ENCODE measurements at regions not wholly inside any gene's neighbourhood (a gene's known extent, or its start where the extent isn't known, plus 50 kb on each side); places are given as distances from the start of the nearest gene placed in this dataset.

- POLR2A ChIA-PET = no interaction called here
Measured at GRCh38 chr3:22609139-22609538, 594.0 kb upstream of the UBE2E2 start.

More at GRCh38 chr3:22609139-22609538, 594.0 kb upstream of the UBE2E2 start:
- Histone ChIP-seq H3K4me2 (ENCODE audit: insufficient read depth, low read length) (no peak overlapping the region), H3K4me1 (ENCODE audit: control insufficient read depth, extremely low read depth, insufficient read depth, low read length) (no peaks in the 10 kb centered on the region), H3K9me3 (replicated peaks; ENCODE audit: control insufficient read depth, insufficient read depth, low read length) (no peaks in the 10 kb centered on the region), H3K9me1 (replicated peaks; ENCODE audit: control insufficient read depth, extremely low read depth, insufficient read depth, low read length) (no peaks in the 10 kb centered on the region), H3K27me3 (ENCODE audit: control insufficient read depth in 2 of 2, insufficient read depth in 2 of 2, low read length in 2 of 2) (no peaks in the 10 kb centered on the region), H4K20me1 (replicated peaks; ENCODE audit: control insufficient read depth, extremely low read depth, insufficient read depth, low read length) (no peaks in the 10 kb centered on the region), H3K36me3 (ENCODE audit: control insufficient read depth in 2 of 2, extremely low read depth in 1 of 2, insufficient read depth in 2 of 2, low read length in 2 of 2) (no peaks in the 10 kb centered on the region), H3K79me2 (ENCODE audit: control insufficient read depth, insufficient read depth, low read length) (no peaks in the 10 kb centered on the region), H3K9ac (replicated peaks; ENCODE audit: extremely low read depth, insufficient read depth, low read length) (no peak overlapping the region), H3K27ac (ENCODE audit: insufficient read depth, low read depth, low read length) (no peak overlapping the region), H3K4me3 (replicated peaks in 1 of 3; ENCODE audit: insufficient read depth in 1 of 3, low read depth in 1 of 3, low read length in 3 of 3) (no peak overlapping the region), H2AFZ (ENCODE audit: low read depth, low read length) (no peak overlapping the region)
- no peak for TF ChIP-seq GATA2 (IDR thresholded peaks at IDR 0.05; ENCODE audit: insufficient read depth, insufficient read length, low read depth, low read length)
- no peak for TF ChIP-seq CTCF (IDR thresholded peaks at IDR 0.05; ENCODE audit: extremely low read depth in 1 of 2, insufficient read depth in 1 of 2, low read depth in 1 of 2, low read length in 2 of 2)
- no peak for TF ChIP-seq JUN (IDR thresholded peaks at IDR 0.05; ENCODE audit: borderline replicate concordance, insufficient read depth, insufficient read length, low read depth)
- no peak for TF ChIP-seq MAX (IDR thresholded peaks at IDR 0.05; ENCODE audit: insufficient read depth, insufficient read length)
- TF ChIP-seq FOS (IDR thresholded peaks at IDR 0.05; ENCODE audit: borderline replicate concordance, insufficient read depth, low read length) = no peak
- TF ChIP-seq MYC (IDR thresholded peaks at IDR 0.05; ENCODE audit: low read depth, low read length) = no peak
- TF ChIP-seq EZH2 (IDR thresholded peaks at IDR 0.05; ENCODE audit: borderline replicate concordance, low read depth, low read length, severe bottlenecking) = no peak
- no peak for TF ChIP-seq POLR2A (IDR thresholded peaks at IDR 0.05; ENCODE audit: low read depth, low read length)
- no peak for TF ChIP-seq POLR2AphosphoS5 (IDR thresholded peaks at IDR 0.05; ENCODE audit: insufficient read depth, low read depth, low read length)
- CTCF ChIA-PET = no interaction called here
- dilution Hi-C loops (cut with MboI; ENCODE audit: extremely low pct_ligation_motif_present, low sequenced_read_pairs) = no loop called here
- FAIRE-seq (no peak), DNase-seq (ENCODE audit: low read depth, low spot score) (no peak)
- no TSS peak for BruUV-seq (replicated peaks)
- intact Hi-C loops (cut with micrococcal nuclease) = no loop called here

Data from endothelial cell of umbilical vein (primary cell).